Esophagus squamous epithelium (tissue), 4 donors: ENCODE measurements at regions not wholly inside any gene's neighbourhood (a gene's known extent, or its start where the extent isn't known, plus 50 kb on each side); places are given as distances from the start of the nearest gene placed in this dataset.

Experiments
- POLR2A ChIP-seq, 4 donors: fragments of 450-650 bp; IDR thresholded peaks; one replicate each; pipeline ENCODE4 v1.6.1; 2017; ENCODE audit warnings: antibody characterized with exemption in 4 of 4, mild to moderate bottlenecking in 4 of 4, moderate library complexity in 3 of 4
- TF ChIP-seq, protein P1 (sequence below), 6 experiments: fragments of 450-650 bp in 4 of 6; fragments of 200-600 bp in 2 of 6; sonication (generic) in 2 of 6; IDR thresholded peaks; one replicate each; pipeline ENCODE4 v1.5.1; 2016 to 2019; ENCODE audit warnings: antibody characterized with exemption in 6 of 6, mild to moderate bottlenecking in 4 of 6, moderate library complexity in 4 of 6

- TF ChIP-seq, protein P1, sequence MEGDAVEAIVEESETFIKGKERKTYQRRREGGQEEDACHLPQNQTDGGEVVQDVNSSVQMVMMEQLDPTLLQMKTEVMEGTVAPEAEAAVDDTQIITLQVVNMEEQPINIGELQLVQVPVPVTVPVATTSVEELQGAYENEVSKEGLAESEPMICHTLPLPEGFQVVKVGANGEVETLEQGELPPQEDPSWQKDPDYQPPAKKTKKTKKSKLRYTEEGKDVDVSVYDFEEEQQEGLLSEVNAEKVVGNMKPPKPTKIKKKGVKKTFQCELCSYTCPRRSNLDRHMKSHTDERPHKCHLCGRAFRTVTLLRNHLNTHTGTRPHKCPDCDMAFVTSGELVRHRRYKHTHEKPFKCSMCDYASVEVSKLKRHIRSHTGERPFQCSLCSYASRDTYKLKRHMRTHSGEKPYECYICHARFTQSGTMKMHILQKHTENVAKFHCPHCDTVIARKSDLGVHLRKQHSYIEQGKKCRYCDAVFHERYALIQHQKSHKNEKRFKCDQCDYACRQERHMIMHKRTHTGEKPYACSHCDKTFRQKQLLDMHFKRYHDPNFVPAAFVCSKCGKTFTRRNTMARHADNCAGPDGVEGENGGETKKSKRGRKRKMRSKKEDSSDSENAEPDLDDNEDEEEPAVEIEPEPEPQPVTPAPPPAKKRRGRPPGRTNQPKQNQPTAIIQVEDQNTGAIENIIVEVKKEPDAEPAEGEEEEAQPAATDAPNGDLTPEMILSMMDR (IDR thresholded peaks at IDR 0.05), result no peak
- no peak for TF ChIP-seq POLR2A (IDR thresholded peaks at IDR 0.05)
Measured at GRCh38 chr13:44735806-44736205, 159.7 kb upstream of the TSC22D1 start.
